NCI-H345 (cell line): ENCODE measurements at regions not wholly inside any gene's neighbourhood (a gene's known extent, or its start where the extent isn't known, plus 50 kb on each side); places are given as distances from the start of the nearest gene placed in this dataset.
"Not testable (repeated sequence)": the region's sequence is repeated elsewhere in the genome, so short reads cannot be mapped to it uniquely, and the experiment has no call there.

ENCODE experiments used
- DNase-seq: peaks from one replicate; lab custom pipeline; 2025; lab: John Stamatoyannopoulos, UW

- DNase-seq = not testable (repeated sequence)
Measured at GRCh38 chr4:123026015-123026414, 103.6 kb upstream of the NUDT6 start.

- no peak for DNase-seq
Measured at GRCh38 chr4:123031664-123032063, 109.3 kb upstream of the NUDT6 start.

- no peak for DNase-seq
Measured at GRCh38 chr4:123034023-123034422, 111.6 kb upstream of the NUDT6 start.

- no peak for DNase-seq
Measured at GRCh38 chr4:123035239-123035638, 112.8 kb upstream of the NUDT6 start.

GRCh38 chr4:123037804-123038203 is 115.4 kb upstream of the NUDT6 start:
- DNase-seq = no peak

- DNase-seq = no peak
Measured at GRCh38 chr4:123042095-123042494, 119.7 kb upstream of the NUDT6 start.

- no peak for DNase-seq
Measured at GRCh38 chr4:123043013-123043412, 120.6 kb upstream of the NUDT6 start.

GRCh38 chr4:123043793-123044425 is 121.5 kb upstream of the NUDT6 start:
- no peak for DNase-seq

- no peak for DNase-seq
Measured at GRCh38 chr4:123046096-123046495, 123.7 kb upstream of the NUDT6 start.

- no peak for DNase-seq
Measured at GRCh38 chr4:123050018-123050417, 127.6 kb upstream of the NUDT6 start.

GRCh38 chr4:123052007-123052406 is 129.6 kb upstream of the NUDT6 start:
- no peak for DNase-seq

GRCh38 chr4:123055943-123056342 is 133.5 kb upstream of the NUDT6 start:
- no peak for DNase-seq

GRCh38 chr4:123060039-123060770 is 137.8 kb upstream of the NUDT6 start:
- DNase-seq = no peak

GRCh38 chr4:123064390-123064789 is 142.0 kb upstream of the NUDT6 start:
- no peak for DNase-seq

- DNase-seq = no peak
Measured at GRCh38 chr4:123068081-123068480, 145.7 kb upstream of the NUDT6 start.

GRCh38 chr4:123072060-123072459 is 149.7 kb upstream of the NUDT6 start:
- DNase-seq = no peak

- DNase-seq = no peak
Measured at GRCh38 chr4:123073650-123074049, 151.3 kb upstream of the NUDT6 start.

- DNase-seq = no peak
Measured at GRCh38 chr4:123077330-123077729, 154.9 kb upstream of the NUDT6 start.

GRCh38 chr4:123081971-123082370 is 159.6 kb upstream of the NUDT6 start:
- DNase-seq = no peak

GRCh38 chr4:123083646-123084045 is 161.2 kb upstream of the NUDT6 start:
- DNase-seq = no peak

GRCh38 chr4:123088501-123088900 is 166.1 kb upstream of the NUDT6 start:
- DNase-seq = no peak

GRCh38 chr4:123090886-123091285 is 168.5 kb upstream of the NUDT6 start:
- no peak for DNase-seq

GRCh38 chr4:123092586-123092985 is 170.2 kb upstream of the NUDT6 start:
- DNase-seq = no peak

GRCh38 chr4:123093236-123093635 is 170.8 kb upstream of the NUDT6 start:
- DNase-seq = no peak
